Neural cell (in vitro differentiated cells): ENCODE measurements at regions not wholly inside any gene's neighbourhood (a gene's known extent, or its start where the extent isn't known, plus 50 kb on each side); places are given as distances from the start of the nearest gene placed in this dataset.

ENCODE experiments used
- CTCF ChIP-seq: fragments of 450-650 bp; IDR thresholded peaks from 2 replicates; pipeline ENCODE4 v1.5.1; 2014; ENCODE audit warnings: antibody characterized with exemption, mild to moderate bottlenecking, moderate library complexity; ENCODE audit not compliant: poor library complexity, severe bottlenecking
- EP300 ChIP-seq: fragments of 450-650 bp; conservative IDR thresholded peaks from 2 replicates; pipeline ENCODE4 v1.6.1; 2014; ENCODE audit warnings: antibody characterized with exemption, mild to moderate bottlenecking, moderate library complexity; ENCODE audit not compliant: poor library complexity, severe bottlenecking
- EZH2 ChIP-seq: fragments of 200-600, 300-800 bp; shearing (Covaris generic), sonication (generic); IDR thresholded peaks from 2 replicates; pipeline ENCODE4 v1.6.1; 2014; ENCODE audit warnings: antibody characterized with exemption, low read length, borderline replicate concordance, mild to moderate bottlenecking; ENCODE audit not compliant: insufficient read depth, poor library complexity, severe bottlenecking
- POLR2AphosphoS5 ChIP-seq: IDR thresholded peaks from 2 replicates; pipeline ENCODE4 v1.6.1; 2012
- RAD21 ChIP-seq: fragments of 450-650 bp; conservative IDR thresholded peaks from 2 replicates; pipeline ENCODE4 v1.6.1; 2014; ENCODE audit warnings: antibody characterized with exemption, mild to moderate bottlenecking, moderate library complexity
- SMC3 ChIP-seq: fragments of 450-650 bp; conservative IDR thresholded peaks from 2 replicates; pipeline ENCODE4 v1.6.1; 2014; ENCODE audit warnings: antibody characterized with exemption, mild to moderate bottlenecking, moderate library complexity; ENCODE audit not compliant: poor library complexity
- TAF1 ChIP-seq: IDR thresholded peaks from 2 replicates; pipeline ENCODE4 v1.6.1; 2012; ENCODE audit warnings: low read depth
- TF ChIP-seq, protein P1 (sequence below): IDR thresholded peaks from 2 replicates; pipeline ENCODE4 v1.6.1; 2012; ENCODE audit warnings: borderline replicate concordance

GRCh38 chr4:186932196-186932595 is 208.5 kb upstream of the FAT1 start:
- TF ChIP-seq CTCF (no peak), EZH2 (no peak), EP300 (peak; percentile 16), RAD21 (no peak), POLR2AphosphoS5 (no peak), TAF1 (no peak), SMC3 (no peak)
- TF ChIP-seq, protein P1, sequence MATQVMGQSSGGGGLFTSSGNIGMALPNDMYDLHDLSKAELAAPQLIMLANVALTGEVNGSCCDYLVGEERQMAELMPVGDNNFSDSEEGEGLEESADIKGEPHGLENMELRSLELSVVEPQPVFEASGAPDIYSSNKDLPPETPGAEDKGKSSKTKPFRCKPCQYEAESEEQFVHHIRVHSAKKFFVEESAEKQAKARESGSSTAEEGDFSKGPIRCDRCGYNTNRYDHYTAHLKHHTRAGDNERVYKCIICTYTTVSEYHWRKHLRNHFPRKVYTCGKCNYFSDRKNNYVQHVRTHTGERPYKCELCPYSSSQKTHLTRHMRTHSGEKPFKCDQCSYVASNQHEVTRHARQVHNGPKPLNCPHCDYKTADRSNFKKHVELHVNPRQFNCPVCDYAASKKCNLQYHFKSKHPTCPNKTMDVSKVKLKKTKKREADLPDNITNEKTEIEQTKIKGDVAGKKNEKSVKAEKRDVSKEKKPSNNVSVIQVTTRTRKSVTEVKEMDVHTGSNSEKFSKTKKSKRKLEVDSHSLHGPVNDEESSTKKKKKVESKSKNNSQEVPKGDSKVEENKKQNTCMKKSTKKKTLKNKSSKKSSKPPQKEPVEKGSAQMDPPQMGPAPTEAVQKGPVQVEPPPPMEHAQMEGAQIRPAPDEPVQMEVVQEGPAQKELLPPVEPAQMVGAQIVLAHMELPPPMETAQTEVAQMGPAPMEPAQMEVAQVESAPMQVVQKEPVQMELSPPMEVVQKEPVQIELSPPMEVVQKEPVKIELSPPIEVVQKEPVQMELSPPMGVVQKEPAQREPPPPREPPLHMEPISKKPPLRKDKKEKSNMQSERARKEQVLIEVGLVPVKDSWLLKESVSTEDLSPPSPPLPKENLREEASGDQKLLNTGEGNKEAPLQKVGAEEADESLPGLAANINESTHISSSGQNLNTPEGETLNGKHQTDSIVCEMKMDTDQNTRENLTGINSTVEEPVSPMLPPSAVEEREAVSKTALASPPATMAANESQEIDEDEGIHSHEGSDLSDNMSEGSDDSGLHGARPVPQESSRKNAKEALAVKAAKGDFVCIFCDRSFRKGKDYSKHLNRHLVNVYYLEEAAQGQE = no peak
